Right atrium auricular region (tissue), 2 donors: ENCODE measurements at regions not wholly inside any gene's neighbourhood (a gene's known extent, or its start where the extent isn't known, plus 50 kb on each side); places are given as distances from the start of the nearest gene placed in this dataset.

Source experiments
- DNase-seq: peaks from one replicate; pipeline ENCODE4 v3.0.0-alpha.2; 2019; ENCODE audit warnings: low spot score
- H3K27ac ChIP-seq, 2 donors: fragments of 200-600 bp; sonication (generic); 1 replicate in 1 of 2; 2 replicates in 1 of 2; pipeline ENCODE4 v1.5.1; 2016 to 2019
- H3K27me3 ChIP-seq, 2 donors: fragments of 200-600 bp; sonication (generic); one replicate each; pipeline versions ENCODE4 v1.5.1 to v1.6.0; 2017 to 2019
- H3K36me3 ChIP-seq: fragments of 200-600 bp; sonication (generic); one replicate; pipeline ENCODE4 v1.5.1; 2016
- H3K4me1 ChIP-seq, 2 donors: fragments of 200-600 bp; sonication (generic); one replicate each; pipeline versions ENCODE4 v1.5.1 to v1.6.0; 2017 to 2019
- H3K4me3 ChIP-seq, 2 donors: fragments of 200-600 bp; sonication (generic); 1 replicate in 1 of 2; 2 replicates in 1 of 2; pipeline ENCODE4 v1.5.1; 2017 to 2019; ENCODE audit warnings: mild to moderate bottlenecking in 1 of 2, moderate library complexity in 1 of 2
- H3K9me3 ChIP-seq, 2 donors: fragments of 200-600 bp; sonication (generic); one replicate each; pipeline ENCODE4 v1.5.1; 2019
- TF ChIP-seq, protein P1 (sequence below), 2 donors: fragments of 200-600 bp; sonication (generic); IDR thresholded peaks; one replicate each; pipeline ENCODE4 v1.5.1; 2019; ENCODE audit warnings: antibody characterized with exemption in 2 of 2

DNA sequence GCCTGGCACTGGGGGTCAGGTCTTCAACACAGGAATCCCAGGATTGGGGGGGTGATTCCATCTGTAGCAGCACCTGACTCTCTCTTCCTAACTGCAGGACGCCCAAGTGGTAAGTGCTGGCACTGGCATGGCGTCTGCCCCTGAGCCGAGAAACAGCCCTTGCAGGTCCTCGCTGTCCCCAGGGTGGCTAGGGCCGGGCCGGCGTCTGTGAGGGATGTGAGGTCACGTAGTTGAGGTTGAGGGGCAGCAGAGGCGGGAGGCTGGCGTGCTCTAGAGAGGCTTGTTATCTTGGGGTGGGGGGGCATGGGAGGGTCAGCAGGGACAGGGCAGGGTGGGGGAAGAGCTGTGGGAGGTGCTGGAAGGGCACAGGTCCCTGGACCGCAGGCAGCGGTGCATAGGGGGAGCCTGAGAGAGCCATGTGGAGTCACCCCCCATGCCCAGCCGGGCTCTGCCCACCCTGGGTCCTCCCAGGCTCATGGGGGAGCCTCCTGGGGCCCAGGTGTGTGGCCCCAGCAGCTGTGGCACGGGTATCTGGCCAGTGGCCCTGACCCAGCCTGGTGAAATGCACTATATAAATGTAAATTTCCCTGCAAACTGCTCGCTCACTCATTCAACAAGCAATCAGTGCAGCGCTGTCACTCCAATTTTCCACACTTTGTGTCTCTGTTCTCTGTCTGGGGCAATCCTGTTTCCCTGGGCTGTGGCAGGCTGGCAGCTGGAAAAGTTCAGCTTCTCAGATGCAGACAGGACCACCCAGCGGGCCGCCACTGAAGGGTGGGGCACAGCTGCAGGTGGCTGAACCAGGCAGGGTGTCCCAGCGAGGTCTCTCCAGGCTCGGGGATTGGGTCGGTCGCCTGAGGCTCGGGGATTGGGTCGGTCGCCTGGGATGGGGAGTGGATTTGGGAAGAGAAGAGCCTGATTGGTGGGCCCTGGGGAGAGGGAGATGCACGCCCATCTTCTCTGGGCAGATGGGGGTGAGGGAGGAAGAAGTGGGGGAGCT lies 102.2 kb upstream of the NKX1-1 start:
- H3K9me3 ChIP-seq: no peaks in the 10 kb centered on the region
- DNase-seq: no peak

DNA sequence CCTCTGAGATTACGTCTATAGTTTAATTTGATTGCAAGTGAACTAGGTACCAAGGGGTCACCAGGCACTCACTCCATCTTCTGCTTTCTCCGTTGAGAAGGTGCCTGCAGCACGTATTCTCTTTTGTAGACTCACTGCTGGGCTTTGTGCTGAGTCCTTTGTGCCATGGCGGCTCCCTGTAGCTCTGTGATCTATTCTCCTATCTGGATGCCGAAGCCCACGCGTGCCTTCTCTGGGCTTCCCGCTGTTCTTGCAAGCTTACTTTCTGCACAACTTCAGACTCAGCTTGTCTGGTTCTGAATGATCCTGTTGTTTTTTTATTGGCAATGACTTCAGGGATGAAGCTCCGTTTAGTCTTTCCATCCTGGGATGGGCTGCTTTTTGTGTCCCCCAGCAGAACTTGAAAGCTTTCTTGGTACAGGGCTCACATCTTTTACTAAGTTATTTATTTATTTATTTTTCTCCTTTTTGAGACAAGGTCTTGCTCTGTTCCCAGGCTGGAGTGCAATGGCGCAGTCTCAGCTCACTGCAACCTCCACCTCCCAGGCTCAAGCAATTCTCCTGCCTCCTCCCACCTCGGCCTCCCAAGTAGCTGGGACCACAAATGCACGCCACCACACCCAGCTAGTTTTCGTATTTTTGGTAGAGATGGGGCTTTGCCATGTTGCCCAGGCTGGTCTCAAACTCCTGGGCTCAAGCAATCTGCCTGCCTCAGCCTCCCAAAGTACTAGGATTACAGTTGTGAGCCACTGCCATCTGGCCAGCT lies 100.9 kb upstream of the NKX1-1 start:
- no peak for DNase-seq
- no peaks in the 10 kb centered on the region for H3K9me3 ChIP-seq
- no peaks in the 10 kb centered on the region for H3K36me3 ChIP-seq
- no peaks in the 10 kb centered on the region for H3K27me3 ChIP-seq
- H3K4me1 ChIP-seq: no peaks in the 10 kb centered on the region
- H3K27ac ChIP-seq: no peak overlapping the region
- H3K4me3 ChIP-seq: no peak overlapping the region
- TF ChIP-seq, protein P1, sequence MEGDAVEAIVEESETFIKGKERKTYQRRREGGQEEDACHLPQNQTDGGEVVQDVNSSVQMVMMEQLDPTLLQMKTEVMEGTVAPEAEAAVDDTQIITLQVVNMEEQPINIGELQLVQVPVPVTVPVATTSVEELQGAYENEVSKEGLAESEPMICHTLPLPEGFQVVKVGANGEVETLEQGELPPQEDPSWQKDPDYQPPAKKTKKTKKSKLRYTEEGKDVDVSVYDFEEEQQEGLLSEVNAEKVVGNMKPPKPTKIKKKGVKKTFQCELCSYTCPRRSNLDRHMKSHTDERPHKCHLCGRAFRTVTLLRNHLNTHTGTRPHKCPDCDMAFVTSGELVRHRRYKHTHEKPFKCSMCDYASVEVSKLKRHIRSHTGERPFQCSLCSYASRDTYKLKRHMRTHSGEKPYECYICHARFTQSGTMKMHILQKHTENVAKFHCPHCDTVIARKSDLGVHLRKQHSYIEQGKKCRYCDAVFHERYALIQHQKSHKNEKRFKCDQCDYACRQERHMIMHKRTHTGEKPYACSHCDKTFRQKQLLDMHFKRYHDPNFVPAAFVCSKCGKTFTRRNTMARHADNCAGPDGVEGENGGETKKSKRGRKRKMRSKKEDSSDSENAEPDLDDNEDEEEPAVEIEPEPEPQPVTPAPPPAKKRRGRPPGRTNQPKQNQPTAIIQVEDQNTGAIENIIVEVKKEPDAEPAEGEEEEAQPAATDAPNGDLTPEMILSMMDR (IDR thresholded peaks at IDR 0.05): no peak

More for the DNA sequence above, 102.2 kb upstream of the NKX1-1 start:
- peaks cover 0 to 9% of the 10 kb centered on the region in 2 donors for H3K4me1 ChIP-seq
- no peaks in the 10 kb centered on the region for H3K36me3 ChIP-seq
- H3K27me3 ChIP-seq: no peaks in the 10 kb centered on the region
- TF ChIP-seq, protein P1 (IDR thresholded peaks at IDR 0.05): no peak
- H3K27ac ChIP-seq: no peak overlapping the region
- no peak overlapping the region for H3K4me3 ChIP-seq

DNA sequence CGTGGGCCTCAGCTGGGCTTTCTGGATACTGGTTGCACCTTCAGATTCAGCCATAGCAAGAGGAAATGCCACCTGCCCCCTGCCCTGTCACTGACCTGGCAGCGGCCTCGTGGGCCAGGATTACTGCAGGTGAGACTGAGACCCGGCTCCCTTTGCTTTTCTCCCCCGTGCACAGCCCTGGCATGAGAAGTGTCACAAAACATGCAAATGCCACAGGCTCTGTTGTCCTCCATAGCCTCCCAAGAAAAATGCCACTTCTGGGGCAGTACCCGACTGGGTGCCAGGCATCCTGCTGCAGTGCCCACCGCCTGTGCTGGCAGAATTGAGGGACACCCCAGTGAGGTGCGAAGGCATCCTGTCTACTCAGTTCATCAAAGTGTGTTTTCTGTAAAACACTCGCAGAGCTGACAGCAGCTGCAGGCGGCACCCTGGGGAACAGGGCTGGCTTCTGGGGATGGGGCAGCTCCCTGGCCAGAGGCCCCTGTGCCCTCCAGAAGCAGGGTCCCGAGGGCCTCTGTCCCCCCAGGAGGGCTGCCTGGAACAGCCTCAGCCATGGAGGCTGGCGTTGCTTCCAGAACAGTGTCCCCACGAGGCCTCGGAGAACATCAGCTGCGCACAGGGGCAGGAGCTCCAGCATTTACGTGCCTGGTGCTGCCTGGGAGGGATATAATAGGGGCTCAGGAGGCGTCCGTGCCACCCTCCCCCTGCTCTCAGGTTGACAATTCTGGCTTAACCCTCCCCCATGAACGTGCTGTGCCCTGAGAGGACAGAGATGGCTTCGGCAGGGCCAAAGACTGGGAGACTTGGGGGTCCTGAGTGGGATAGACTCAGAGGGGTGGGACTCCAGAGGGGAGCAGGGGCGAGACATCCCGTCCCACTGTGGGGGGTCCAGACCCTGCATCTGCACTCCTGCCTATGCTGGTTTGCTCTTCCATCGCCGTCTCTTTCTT lies 99.5 kb upstream of the NKX1-1 start:
- H3K4me3 ChIP-seq: no peak overlapping the region
- H3K4me1 ChIP-seq: no peaks in the 10 kb centered on the region
- TF ChIP-seq, protein P1 (IDR thresholded peaks at IDR 0.05): no peak
- no peaks in the 10 kb centered on the region for H3K27me3 ChIP-seq
- no peak for DNase-seq
- no peak overlapping the region for H3K27ac ChIP-seq
- H3K36me3 ChIP-seq: no peaks in the 10 kb centered on the region
- H3K9me3 ChIP-seq: no peaks in the 10 kb centered on the region

DNA sequence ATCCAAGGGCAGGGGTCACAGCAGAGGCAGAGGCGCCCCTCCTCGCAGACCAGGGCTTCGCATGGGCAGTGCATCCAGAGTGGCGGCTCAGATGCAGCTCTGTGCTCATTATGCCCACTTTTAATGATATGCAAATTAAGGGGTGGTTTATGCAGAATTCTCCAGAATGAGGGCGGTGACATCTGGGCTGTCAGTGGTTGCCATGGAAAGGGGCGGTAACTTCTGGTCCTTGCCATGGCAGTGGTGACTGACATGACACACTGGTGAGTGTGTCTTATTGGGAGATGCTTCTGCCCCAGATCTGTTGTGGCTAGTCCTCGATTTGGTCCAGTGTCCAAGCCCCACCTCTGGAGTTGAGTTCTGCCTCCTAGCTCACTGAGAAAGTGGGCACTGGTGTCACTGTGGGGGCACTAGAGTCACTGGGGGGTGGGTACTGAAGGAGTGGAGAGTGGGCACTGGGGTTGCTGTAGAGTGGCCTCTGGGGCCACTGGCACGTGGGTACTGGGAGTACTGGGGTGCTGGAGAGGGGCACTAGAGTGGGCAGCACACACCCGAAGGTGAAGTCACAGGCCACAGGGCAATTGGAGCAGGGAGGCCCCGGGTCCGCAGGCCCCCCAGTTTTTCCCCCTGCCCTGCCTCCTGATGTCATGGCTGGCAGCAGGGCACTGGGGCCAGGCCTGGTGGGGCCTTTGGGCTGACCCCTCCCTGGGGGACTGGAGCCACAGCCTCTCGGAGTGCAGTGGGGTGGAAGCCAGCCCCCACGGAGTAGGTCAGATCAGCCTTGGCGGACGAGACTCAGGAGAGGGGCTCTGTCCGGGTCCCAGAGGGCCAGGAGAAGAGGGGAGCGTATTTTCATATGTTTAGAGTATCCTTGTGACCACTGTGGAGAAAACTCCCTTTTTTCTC lies 98.6 kb upstream of the NKX1-1 start:
- H3K9me3 ChIP-seq: no peaks in the 10 kb centered on the region
- no peaks in the 10 kb centered on the region for H3K36me3 ChIP-seq
- TF ChIP-seq, protein P1 (IDR thresholded peaks at IDR 0.05): no peak
- no peak for DNase-seq
- no peak overlapping the region for H3K27ac ChIP-seq
- no peaks in the 10 kb centered on the region for H3K27me3 ChIP-seq
- no peaks in the 10 kb centered on the region for H3K4me1 ChIP-seq
- no peak overlapping the region for H3K4me3 ChIP-seq
